Testis (tissue), 2 donors: ENCODE measurements at regions not wholly inside any gene's neighbourhood (a gene's known extent, or its start where the extent isn't known, plus 50 kb on each side); places are given as distances from the start of the nearest gene placed in this dataset.

Experiments used
- POLR2A ChIP-seq: fragments of 450-650 bp; IDR thresholded peaks from one replicate; pipeline ENCODE4 v1.6.1; 2017; ENCODE audit warnings: antibody characterized with exemption, mild to moderate bottlenecking, moderate library complexity
- TF ChIP-seq, protein P1 (sequence below), 3 experiments: fragments of 450-650 bp in 2 of 3; fragments of 200-600 bp in 1 of 3; sonication (generic) in 1 of 3; IDR thresholded peaks; one replicate each; pipeline ENCODE4 v1.5.1; 2016 to 2019; ENCODE audit warnings: antibody characterized with exemption in 3 of 3, mild to moderate bottlenecking in 2 of 3, moderate library complexity in 1 of 3

DNA sequence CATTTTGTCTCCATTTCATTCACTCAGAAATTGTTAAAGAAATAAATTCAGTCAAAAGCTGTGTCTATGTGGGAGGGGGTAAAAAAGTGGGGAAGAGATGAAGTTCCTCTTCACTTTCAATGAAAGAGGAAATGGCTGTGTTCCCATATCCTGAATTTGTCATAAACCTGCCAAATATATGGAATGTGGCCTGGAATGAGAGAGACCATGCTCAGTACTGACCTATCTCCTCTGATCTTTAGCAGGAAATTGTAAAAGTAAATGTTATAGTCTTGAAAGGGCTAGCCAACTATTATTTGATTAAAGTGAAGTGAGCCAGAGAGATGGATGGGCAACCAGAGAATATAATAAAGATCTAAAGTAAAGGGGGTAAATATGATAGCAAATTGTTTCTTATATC is 130.3 kb upstream of the C21orf91 start:
- TF ChIP-seq, protein P1, sequence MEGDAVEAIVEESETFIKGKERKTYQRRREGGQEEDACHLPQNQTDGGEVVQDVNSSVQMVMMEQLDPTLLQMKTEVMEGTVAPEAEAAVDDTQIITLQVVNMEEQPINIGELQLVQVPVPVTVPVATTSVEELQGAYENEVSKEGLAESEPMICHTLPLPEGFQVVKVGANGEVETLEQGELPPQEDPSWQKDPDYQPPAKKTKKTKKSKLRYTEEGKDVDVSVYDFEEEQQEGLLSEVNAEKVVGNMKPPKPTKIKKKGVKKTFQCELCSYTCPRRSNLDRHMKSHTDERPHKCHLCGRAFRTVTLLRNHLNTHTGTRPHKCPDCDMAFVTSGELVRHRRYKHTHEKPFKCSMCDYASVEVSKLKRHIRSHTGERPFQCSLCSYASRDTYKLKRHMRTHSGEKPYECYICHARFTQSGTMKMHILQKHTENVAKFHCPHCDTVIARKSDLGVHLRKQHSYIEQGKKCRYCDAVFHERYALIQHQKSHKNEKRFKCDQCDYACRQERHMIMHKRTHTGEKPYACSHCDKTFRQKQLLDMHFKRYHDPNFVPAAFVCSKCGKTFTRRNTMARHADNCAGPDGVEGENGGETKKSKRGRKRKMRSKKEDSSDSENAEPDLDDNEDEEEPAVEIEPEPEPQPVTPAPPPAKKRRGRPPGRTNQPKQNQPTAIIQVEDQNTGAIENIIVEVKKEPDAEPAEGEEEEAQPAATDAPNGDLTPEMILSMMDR (IDR thresholded peaks at IDR 0.05): no peak
- no peak for TF ChIP-seq POLR2A
